HFFc6 (cell line): ENCODE measurements at regions not wholly inside any gene's neighbourhood (a gene's known extent, or its start where the extent isn't known, plus 50 kb on each side); places are given as distances from the start of the nearest gene placed in this dataset.

Source experiments
- DNase-seq: peaks from one replicate; pipeline ENCODE4 v3.0.0-alpha.2; 2018
- H3K27ac Mint-ChIP-seq: 2 replicates; pipeline ENCODE4 v1.8.0; 2020; ENCODE audit warnings: mild to moderate bottlenecking, mixed read lengths
- H3K27me3 Mint-ChIP-seq: 2 replicates; pipeline ENCODE4 v1.8.0; 2021; ENCODE audit warnings: mild to moderate bottlenecking, moderate library complexity, mixed read lengths; ENCODE audit not compliant: insufficient read depth
- H3K36me3 Mint-ChIP-seq: 2 replicates; pipeline ENCODE4 v1.8.0; 2021; ENCODE audit warnings: low read depth, mixed read lengths
- H3K4me1 Mint-ChIP-seq: 2 replicates; pipeline ENCODE4 v1.8.0; 2020; ENCODE audit warnings: low read depth, mixed read lengths
- H3K4me3 Mint-ChIP-seq: 2 replicates; pipeline ENCODE4 v1.8.0; 2020; ENCODE audit warnings: mild to moderate bottlenecking, moderate library complexity, mixed read lengths
- H3K9me3 Mint-ChIP-seq: 2 replicates; pipeline ENCODE4 v1.8.0; 2020; ENCODE audit warnings: mild to moderate bottlenecking, mixed read lengths
- CTCF ChIP-seq: fragments of 200-600 bp; sonication (generic); IDR thresholded peaks from 2 replicates; pipeline ENCODE4 v1.5.0; 2021; ENCODE audit warnings: antibody characterized with exemption, mild to moderate bottlenecking

GRCh38 chr7:90007001-90007654 is 147.1 kb upstream of the STEAP1 start:
- DNase-seq: no peak
- no peaks in the 10 kb centered on the region for H3K36me3 Mint-ChIP-seq
- TF ChIP-seq CTCF: no peak
- H3K4me1 Mint-ChIP-seq: no peaks in the 10 kb centered on the region
- H3K4me3 Mint-ChIP-seq: no peak overlapping the region
- no peaks in the 10 kb centered on the region for H3K27me3 Mint-ChIP-seq
- H3K27ac Mint-ChIP-seq: no peak overlapping the region
- peaks cover 17% of the 10 kb centered on the region for H3K9me3 Mint-ChIP-seq

GRCh38 chr7:90007831-90008230 is 146.4 kb upstream of the STEAP1 start:
- no peak for DNase-seq
- Mint-ChIP-seq H3K27me3 (no peaks in the 10 kb centered on the region), H3K9me3 (peaks cover 23% of the 10 kb centered on the region), H3K27ac (no peak overlapping the region), H3K36me3 (no peaks in the 10 kb centered on the region), H3K4me3 (no peak overlapping the region), H3K4me1 (no peaks in the 10 kb centered on the region)
- TF ChIP-seq CTCF: no peak

- Mint-ChIP-seq H3K36me3 (no peaks in the 10 kb centered on the region), H3K4me1 (no peaks in the 10 kb centered on the region), H3K27ac (no peak overlapping the region), H3K4me3 (no peak overlapping the region), H3K27me3 (no peaks in the 10 kb centered on the region; the same call in 1 of the 2 replicates), H3K9me3 (peaks cover 35% of the 10 kb centered on the region)
- no peak for DNase-seq
- TF ChIP-seq CTCF: no peak
Observed at GRCh38 chr7:90022213-90022612, 132.1 kb upstream of the STEAP1 start.

- Mint-ChIP-seq H3K27ac (no peak overlapping the region), H3K27me3 (no peaks in the 10 kb centered on the region; the same call in 1 of the 2 replicates), H3K36me3 (no peaks in the 10 kb centered on the region), H3K4me1 (no peaks in the 10 kb centered on the region), H3K4me3 (no peak overlapping the region), H3K9me3 (peaks cover 31% of the 10 kb centered on the region)
- no peak for TF ChIP-seq CTCF
- no peak for DNase-seq
Observed at GRCh38 chr7:90025771-90026170, 128.5 kb upstream of the STEAP1 start.

GRCh38 chr7:90033850-90034249 is 120.4 kb upstream of the STEAP1 start:
- DNase-seq: no peak
- Mint-ChIP-seq H3K27me3 (no peaks in the 10 kb centered on the region), H3K27ac (no peak overlapping the region), H3K4me1 (no peaks in the 10 kb centered on the region), H3K4me3 (no peak overlapping the region), H3K9me3 (peaks cover 19% of the 10 kb centered on the region), H3K36me3 (no peaks in the 10 kb centered on the region)
- no peak for TF ChIP-seq CTCF
